IPS DF 6.9 (cell line): ENCODE measurements at regions not wholly inside any gene's neighbourhood (a gene's known extent, or its start where the extent isn't known, plus 50 kb on each side); places are given as distances from the start of the nearest gene placed in this dataset.

Experiments used
- DNase-seq: peaks from one replicate; pipeline ENCODE4 v3.0.0-alpha.2; 2013; ENCODE audit warnings: low read depth, low spot score
- H3K27ac ChIP-seq: one replicate; pipeline ENCODE4 v1.5.1; 2013; ENCODE audit warnings: low read length, control low read depth
- H3K27me3 ChIP-seq: 2 replicates; pipeline ENCODE4 v1.6.1; 2013; ENCODE audit warnings: mild to moderate bottlenecking, low read length; ENCODE audit not compliant: control insufficient read depth, insufficient read depth
- H3K36me3 ChIP-seq: 2 replicates; pipeline ENCODE4 v1.6.1; 2013; ENCODE audit warnings: low read length; ENCODE audit not compliant: control insufficient read depth, insufficient read depth
- H3K4me1 ChIP-seq: 2 replicates; pipeline ENCODE4 v1.6.1; 2013; ENCODE audit warnings: low read length; ENCODE audit not compliant: control insufficient read depth, insufficient read depth
- H3K4me3 ChIP-seq: 2 replicates; pipeline ENCODE4 v1.5.1; 2013; ENCODE audit warnings: mild to moderate bottlenecking, low read length
- H3K9me3 ChIP-seq: 2 replicates; pipeline ENCODE4 v1.6.1; 2013; ENCODE audit warnings: low read length, inconsistent platforms; ENCODE audit not compliant: control insufficient read depth, insufficient read depth
- WGBS: extraction: QIAGEN DNeasy Blood & Tissue Kit; methylation state at CpG from one replicate; pipeline ENCODE4 v1.1.7; 2013; ENCODE audit warnings: mixed read lengths, missing lambda C conversion rate; ENCODE audit not compliant: insufficient read length, insufficient coverage; 5-methylcytosine and 5-hydroxymethylcytosine counted together

- no CpG with 5 or more reads among the region's 2 CpGs for WGBS
- Histone ChIP-seq H3K27me3 (no peaks in the 10 kb centered on the region), H3K27ac (no peak overlapping the region), H3K4me1 (no peaks in the 10 kb centered on the region), H3K36me3 (no peaks in the 10 kb centered on the region), H3K9me3 (no peaks in the 10 kb centered on the region), H3K4me3 (no peak overlapping the region)
- no peak for DNase-seq
Measured at GRCh38 chr11:15888556-15889345, 467.6 kb downstream of the SOX6 start.

- DNase-seq, result no peak
- H3K27me3 ChIP-seq, result no peaks in the 10 kb centered on the region
- no CpG with 5 or more reads among the region's 2 CpGs for WGBS
- H3K27ac ChIP-seq, result no peak overlapping the region
- H3K4me3 ChIP-seq, result no peak overlapping the region
- H3K9me3 ChIP-seq, result no peaks in the 10 kb centered on the region
- H3K36me3 ChIP-seq, result no peaks in the 10 kb centered on the region
- no peaks in the 10 kb centered on the region for H3K4me1 ChIP-seq
Measured at GRCh38 chr11:15889363-15890030, 466.8 kb downstream of the SOX6 start.

GRCh38 chr11:15890031-15890713 lies 466.2 kb downstream of the SOX6 start:
- WGBS, result no CpG with 5 or more reads among the region's 9 CpGs
- H3K4me3 ChIP-seq, result no peak overlapping the region
- no peaks in the 10 kb centered on the region for H3K36me3 ChIP-seq
- H3K27me3 ChIP-seq, result no peaks in the 10 kb centered on the region
- H3K4me1 ChIP-seq, result no peaks in the 10 kb centered on the region
- H3K27ac ChIP-seq, result no peak overlapping the region
- no peaks in the 10 kb centered on the region for H3K9me3 ChIP-seq
- DNase-seq, result no peak

- WGBS, result no CpG with 5 or more reads among the region's 3 CpGs
- Histone ChIP-seq H3K9me3 (no peaks in the 10 kb centered on the region), H3K4me3 (no peak overlapping the region), H3K27me3 (no peaks in the 10 kb centered on the region), H3K27ac (no peak overlapping the region), H3K36me3 (no peaks in the 10 kb centered on the region), H3K4me1 (no peaks in the 10 kb centered on the region)
- no peak for DNase-seq
Measured at GRCh38 chr11:15893080-15893492, 463.3 kb downstream of the SOX6 start.

- H3K4me3 ChIP-seq, result no peak overlapping the region
- no peaks in the 10 kb centered on the region for H3K9me3 ChIP-seq
- no peaks in the 10 kb centered on the region for H3K4me1 ChIP-seq
- no peaks in the 10 kb centered on the region for H3K27me3 ChIP-seq
- no peak overlapping the region for H3K27ac ChIP-seq
- no CpG with 5 or more reads among the region's 12 CpGs for WGBS
- DNase-seq, result no peak
- H3K36me3 ChIP-seq, result no peaks in the 10 kb centered on the region
Measured at GRCh38 chr11:15896026-15896425, 460.3 kb downstream of the SOX6 start.

- H3K9me3 ChIP-seq, result no peaks in the 10 kb centered on the region
- H3K4me3 ChIP-seq, result no peak overlapping the region
- no peaks in the 10 kb centered on the region for H3K4me1 ChIP-seq
- H3K36me3 ChIP-seq, result no peaks in the 10 kb centered on the region
- no peaks in the 10 kb centered on the region for H3K27me3 ChIP-seq
- no CpG with 5 or more reads among the region's 3 CpGs for WGBS
- DNase-seq, result no peak
- no peak overlapping the region for H3K27ac ChIP-seq
Measured at GRCh38 chr11:15896530-15896929, 459.8 kb downstream of the SOX6 start.

GRCh38 chr11:15897211-15897960 lies 459.0 kb downstream of the SOX6 start:
- Histone ChIP-seq H3K4me3 (no peak overlapping the region), H3K9me3 (no peaks in the 10 kb centered on the region), H3K27me3 (no peaks in the 10 kb centered on the region), H3K36me3 (no peaks in the 10 kb centered on the region), H3K27ac (no peak overlapping the region), H3K4me1 (no peaks in the 10 kb centered on the region)
- no peak for DNase-seq
- WGBS, result no CpG with 5 or more reads among the region's 6 CpGs

GRCh38 chr11:15901054-15901453 lies 455.3 kb downstream of the SOX6 start:
- Histone ChIP-seq H3K9me3 (no peaks in the 10 kb centered on the region), H3K27me3 (no peaks in the 10 kb centered on the region), H3K36me3 (no peaks in the 10 kb centered on the region), H3K4me3 (no peak overlapping the region), H3K27ac (no peak overlapping the region), H3K4me1 (no peaks in the 10 kb centered on the region)
- no peak for DNase-seq
- no CpG with 5 or more reads among the region's 6 CpGs for WGBS

GRCh38 chr11:15901790-15902189 lies 454.6 kb downstream of the SOX6 start:
- no peaks in the 10 kb centered on the region for H3K9me3 ChIP-seq
- DNase-seq, result no peak
- H3K27ac ChIP-seq, result no peak overlapping the region
- no peaks in the 10 kb centered on the region for H3K27me3 ChIP-seq
- no CpG with 5 or more reads among the region's 3 CpGs for WGBS
- H3K4me1 ChIP-seq, result no peaks in the 10 kb centered on the region
- H3K36me3 ChIP-seq, result no peaks in the 10 kb centered on the region
- no peak overlapping the region for H3K4me3 ChIP-seq

- no CpG with 5 or more reads among the region's 2 CpGs for WGBS
- no peaks in the 10 kb centered on the region for H3K9me3 ChIP-seq
- DNase-seq, result no peak
- no peak overlapping the region for H3K4me3 ChIP-seq
- no peaks in the 10 kb centered on the region for H3K36me3 ChIP-seq
- no peak overlapping the region for H3K27ac ChIP-seq
- no peaks in the 10 kb centered on the region for H3K27me3 ChIP-seq
- no peaks in the 10 kb centered on the region for H3K4me1 ChIP-seq
Measured at GRCh38 chr11:15903246-15903645, 453.1 kb downstream of the SOX6 start.
